NCI-H748 (cell line): ENCODE measurements at regions not wholly inside any gene's neighbourhood (a gene's known extent, or its start where the extent isn't known, plus 50 kb on each side); places are given as distances from the start of the nearest gene placed in this dataset.

Experiments used
- DNase-seq: peaks from one replicate; lab custom pipeline; 2025; ENCODE audit not compliant: unreplicated experiment; lab: John Stamatoyannopoulos, UW

DNA sequence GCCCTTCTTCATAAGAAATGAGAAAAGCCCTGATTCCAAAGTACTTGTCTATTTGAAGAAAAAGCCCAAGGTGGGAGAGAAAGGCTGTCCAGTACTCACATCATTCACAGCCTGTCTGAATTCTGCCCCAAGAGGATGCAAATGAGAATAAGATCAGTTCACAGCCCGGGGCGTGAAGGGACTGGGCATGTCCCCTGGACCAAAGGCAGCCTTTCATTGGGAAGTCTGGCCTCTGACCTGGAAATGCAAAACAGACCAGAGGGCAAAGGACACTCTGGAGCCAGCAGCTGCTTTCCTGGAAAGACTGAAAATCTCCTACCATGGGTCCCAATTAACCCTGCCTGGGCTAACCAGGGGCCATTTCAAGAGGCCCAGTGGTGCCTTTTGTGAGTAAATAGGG is 191.2 kb upstream of the PELI2 start:
- no peak for DNase-seq

DNA sequence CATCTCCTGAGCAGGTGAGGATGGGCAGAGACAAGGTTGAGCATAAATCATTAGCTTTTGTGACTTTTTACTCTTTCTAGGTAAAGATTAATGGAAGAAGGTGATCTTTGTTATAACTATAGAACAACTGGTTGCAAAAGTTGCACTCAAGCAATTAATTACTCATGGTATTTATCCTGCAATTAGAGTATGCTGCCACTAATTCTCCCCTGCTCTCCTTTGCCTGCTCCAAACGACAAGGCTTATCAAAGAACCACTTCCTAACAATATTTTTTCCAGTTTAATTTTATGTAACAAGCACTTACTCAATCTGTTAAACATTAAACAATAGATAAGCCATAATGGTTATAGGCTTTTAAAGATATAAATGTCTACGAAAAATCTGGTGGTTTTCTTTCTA is 189.9 kb upstream of the PELI2 start:
- no peak for DNase-seq

DNA sequence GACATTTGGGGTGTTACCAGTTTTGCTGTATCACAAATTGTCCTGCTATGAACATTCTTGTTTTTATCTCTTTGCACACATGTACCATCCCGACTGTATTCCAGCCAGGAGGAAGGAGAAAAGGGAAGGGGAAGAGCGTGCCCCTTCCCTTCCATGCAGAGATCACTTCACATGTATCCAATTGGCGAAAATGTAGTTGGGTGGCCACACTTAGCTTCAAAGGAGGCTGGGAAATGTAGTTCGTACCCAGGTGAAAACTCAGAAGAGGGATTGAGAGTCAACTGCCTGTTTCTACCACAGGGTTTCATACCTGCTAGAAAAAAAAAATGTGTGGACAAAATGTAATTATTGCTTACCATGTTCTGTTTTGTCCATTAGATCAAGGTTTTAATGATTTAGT is 189.1 kb upstream of the PELI2 start:
- DNase-seq = no peak

GRCh38 chr14:55930016-55930784 is 188.0 kb upstream of the PELI2 start:
- DNase-seq = no peak

DNA sequence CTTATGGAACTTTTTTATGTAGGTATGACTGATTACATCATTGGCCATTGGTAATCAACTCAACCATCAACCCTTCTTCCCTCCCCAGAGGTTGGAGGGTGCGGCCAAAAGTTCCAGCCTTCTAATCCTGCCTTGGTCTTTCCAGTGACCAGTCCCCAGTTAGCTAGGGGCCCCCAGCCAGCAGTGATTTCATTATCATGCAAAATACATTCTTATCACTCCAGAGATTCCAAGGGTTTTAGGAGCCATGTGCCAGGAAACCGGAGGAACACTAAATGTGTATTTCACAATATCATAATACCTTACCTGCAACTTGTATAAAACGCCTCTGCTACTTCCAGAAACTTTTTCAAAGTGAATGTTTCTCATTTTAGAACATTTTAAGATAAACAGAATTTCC is 181.5 kb upstream of the PELI2 start:
- no peak for DNase-seq

DNA sequence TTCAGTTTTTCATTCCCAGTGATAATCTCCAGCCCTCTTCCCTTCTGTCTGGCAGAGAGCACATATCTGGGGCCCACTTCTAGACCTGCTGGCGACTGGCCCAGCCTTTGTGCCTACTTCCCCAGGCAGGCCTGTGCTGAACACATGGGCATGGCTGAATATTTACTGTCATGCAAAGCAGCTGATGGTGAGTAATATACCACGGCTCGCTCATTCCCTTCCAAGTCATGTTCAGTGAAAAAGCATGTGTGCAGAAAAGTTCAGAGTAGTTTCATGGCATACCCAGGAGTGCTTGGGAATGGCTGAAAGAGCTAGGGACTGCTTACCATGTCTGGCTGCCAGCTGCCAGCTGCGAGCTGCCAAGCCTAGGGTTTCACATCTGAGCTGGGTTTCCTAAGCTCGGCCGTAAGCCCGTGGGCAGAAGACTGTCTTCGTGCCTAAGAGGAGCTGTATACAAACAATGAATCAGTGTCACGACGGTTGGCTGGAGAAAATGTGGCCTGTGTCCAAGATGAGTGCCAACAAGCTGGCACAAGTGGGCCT is 179.9 kb upstream of the PELI2 start:
- DNase-seq = no peak

DNA sequence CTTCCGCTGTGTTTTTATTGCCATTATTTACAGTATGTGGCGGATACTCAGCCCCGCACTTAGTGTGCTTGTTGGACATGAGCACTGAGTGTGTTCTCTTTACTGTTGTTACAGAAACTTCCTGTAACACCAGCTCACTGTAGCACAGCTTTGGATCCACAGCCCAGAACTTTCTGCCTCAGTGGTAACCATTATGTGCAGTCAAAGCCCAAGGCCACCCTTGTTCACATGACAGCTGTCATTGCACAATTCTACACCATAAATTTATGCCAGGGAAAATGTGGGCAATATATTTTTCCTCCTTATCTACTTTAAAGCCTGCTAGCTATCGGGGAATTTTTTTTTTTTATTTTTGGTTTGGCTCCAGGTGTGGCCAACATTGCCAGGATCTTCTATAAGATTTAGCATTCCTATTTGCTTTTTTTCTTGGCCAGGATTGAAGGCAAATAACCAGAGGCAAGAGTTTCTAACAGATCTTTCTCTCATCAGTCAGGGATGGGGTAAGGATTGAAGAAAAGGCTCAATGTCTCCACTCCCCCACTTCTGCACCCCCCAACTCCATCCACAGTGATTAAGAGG is 176.0 kb upstream of the PELI2 start:
- DNase-seq = no peak

DNA sequence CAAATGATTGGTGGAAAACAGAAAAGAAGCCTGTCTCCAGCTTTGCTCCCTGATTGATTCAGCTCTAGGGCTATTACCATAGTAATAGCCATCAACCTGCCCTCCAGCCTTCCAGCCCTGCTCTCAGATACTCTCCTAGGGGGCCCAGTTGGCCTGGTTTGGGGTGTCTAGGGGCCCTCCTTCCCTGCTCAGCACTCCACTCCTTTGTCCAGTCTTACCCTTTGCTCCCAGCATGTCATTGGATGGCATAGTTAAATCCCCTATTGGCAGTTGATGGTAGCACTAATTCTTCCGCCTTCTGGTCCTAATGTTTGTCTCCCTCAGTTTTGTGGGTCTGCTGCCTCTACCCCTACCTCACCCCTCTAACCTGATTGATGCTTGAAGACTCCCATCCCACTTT is 175.4 kb upstream of the PELI2 start:
- no peak for DNase-seq

GRCh38 chr14:55944757-55945156 is 173.5 kb upstream of the PELI2 start:
- DNase-seq = no peak

GRCh38 chr14:55946231-55946630 is 172.0 kb upstream of the PELI2 start:
- no peak for DNase-seq

- DNase-seq = no peak
Observed at GRCh38 chr14:55948399-55948798, 169.8 kb upstream of the PELI2 start.

DNA sequence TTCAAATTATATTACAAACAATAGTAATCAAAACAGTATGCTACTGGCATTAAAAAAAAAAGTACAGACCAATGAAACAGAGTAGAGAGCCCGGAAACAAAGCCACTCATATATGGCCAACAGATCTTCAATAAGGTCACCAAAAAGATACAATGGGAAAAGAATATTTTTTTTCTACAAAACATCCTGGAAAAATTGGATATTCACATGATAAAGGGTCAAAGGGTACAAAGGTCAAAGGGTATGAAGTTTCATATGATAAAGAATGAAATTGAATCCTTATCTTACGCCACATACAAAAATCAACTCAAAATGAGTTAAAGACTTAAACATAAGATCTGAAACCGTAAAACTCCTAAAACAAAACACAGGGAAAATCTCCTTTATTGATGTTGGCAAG is 168.5 kb upstream of the PELI2 start:
- DNase-seq = no peak

GRCh38 chr14:55950135-55950534 is 168.1 kb upstream of the PELI2 start:
- DNase-seq = no peak

- no peak for DNase-seq
Observed at GRCh38 chr14:55951341-55952206, 166.6 kb upstream of the PELI2 start.

GRCh38 chr14:55954108-55954507 is 164.1 kb upstream of the PELI2 start:
- no peak for DNase-seq

DNA sequence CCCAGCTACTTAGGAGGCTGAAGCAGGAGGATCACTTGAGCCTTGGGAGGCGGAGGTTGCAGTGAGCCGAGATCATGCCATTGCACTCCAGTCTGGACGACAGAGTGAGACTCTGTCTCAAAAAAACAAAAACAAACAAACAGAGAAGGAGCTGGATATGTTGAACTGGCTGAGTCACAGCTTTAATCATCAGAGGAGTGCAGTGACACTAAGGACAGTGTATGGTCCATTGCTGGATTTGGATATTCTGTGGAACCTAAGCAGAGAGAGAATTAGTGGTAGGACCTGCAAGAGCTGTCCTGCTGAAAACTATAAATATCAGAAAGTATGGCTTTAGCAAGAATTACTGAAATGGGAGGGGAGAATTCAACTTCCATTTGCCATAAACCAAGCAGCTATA is 163.0 kb upstream of the PELI2 start:
- DNase-seq = no peak

- DNase-seq = peak; percentile 67
Observed at GRCh38 chr14:55957950-55958349, 160.3 kb upstream of the PELI2 start.

GRCh38 chr14:55963295-55963694 is 154.9 kb upstream of the PELI2 start:
- no peak for DNase-seq

DNA sequence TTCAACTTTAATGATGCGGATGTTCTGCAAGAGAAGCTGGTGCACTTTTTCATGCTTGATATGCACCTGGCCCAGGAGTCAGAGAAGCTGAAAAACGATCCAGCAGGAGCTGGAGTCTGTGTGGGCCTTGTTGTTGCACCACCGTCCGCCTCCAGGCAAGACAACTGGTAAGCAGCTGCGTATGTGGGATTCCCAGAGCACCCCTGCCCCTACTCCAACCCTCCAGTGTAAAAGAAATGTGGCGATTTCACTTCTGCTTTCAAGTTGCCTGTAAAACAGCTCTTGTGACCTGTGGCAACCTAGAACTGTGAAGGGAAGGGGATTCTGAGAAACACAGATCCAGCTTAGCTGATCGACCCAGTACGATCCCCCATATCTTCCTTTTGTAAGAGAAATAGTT is 154.1 kb upstream of the PELI2 start:
- DNase-seq = no peak

DNA sequence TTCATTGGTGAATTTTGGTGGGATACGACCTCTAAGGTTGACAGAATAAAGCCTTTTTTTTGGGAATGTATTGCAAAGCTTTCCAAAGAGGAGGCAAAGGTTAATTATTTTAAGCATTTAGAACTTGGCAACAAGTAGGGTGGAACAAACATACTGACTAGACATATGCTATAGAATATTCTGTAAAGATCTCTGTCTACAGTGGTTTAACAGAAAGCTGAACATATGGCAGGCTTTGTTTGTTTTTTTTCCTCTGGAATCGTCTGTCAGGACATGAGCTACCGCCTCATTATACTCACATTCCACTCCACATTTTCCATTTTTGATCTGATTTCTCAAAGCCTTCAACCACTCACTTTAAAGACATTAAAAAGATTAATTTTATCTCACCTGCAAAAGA is 153.4 kb upstream of the PELI2 start:
- no peak for DNase-seq

GRCh38 chr14:55965851-55966250 is 152.4 kb upstream of the PELI2 start:
- no peak for DNase-seq

DNA sequence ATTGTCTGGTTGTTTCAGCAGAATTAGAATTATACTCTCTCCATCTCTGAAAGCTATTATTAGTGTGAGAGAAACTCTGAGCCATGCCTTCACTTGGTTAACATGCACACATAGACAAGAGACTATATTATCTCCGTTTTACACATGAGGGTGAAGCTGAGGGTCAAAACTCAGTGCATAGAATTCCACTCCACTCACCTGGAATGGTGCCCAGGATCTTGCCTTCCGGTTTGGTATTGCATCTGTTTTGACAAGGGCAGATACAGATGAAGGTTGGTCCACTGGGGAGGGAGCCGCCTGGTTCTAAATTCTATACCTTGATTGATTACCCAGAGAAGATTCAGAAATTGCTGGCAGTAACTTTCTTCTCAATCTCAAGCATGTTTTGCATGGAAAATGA is 149.5 kb upstream of the PELI2 start:
- DNase-seq = no peak
